ENCODE measurements at regions not wholly inside any gene's neighbourhood (a gene's known extent, or its start where the extent isn't known, plus 50 kb on each side); places are given as distances from the start of the nearest gene placed in this dataset.

DNA sequence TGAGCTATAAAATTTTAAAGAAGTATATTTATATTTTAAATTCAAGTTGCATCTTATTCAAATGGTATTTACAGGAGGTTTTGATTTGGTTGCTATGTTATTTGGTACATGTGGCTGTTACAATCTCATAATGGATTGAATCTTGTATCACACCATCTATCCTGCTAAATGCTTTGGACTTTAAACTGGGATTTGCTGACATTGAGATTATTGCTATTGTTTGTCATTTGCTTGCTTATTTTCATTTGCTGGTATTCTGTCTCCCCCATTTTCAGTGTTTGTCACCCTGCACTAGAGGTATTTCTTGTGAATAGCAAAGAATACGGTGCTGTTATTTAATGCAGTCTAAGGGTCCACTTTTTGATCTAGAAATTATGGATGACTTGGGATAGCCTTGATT lies 171.1 kb downstream of the SH2D4B start:
- ATAC-seq (no peak), DNase-seq (no peak)
- H3K27me3 ChIP-seq: peaks cover 0 to 3% (median 0%) of the 10 kb centered on the region in 9 donors
- H3K9me3 ChIP-seq: peaks cover 0 to 3% (median 0%) of the 10 kb centered on the region in 12 donors
- no peak for TF ChIP-seq POLR2A (IDR thresholded peaks at IDR 0.05)
- TF ChIP-seq, protein P1, sequence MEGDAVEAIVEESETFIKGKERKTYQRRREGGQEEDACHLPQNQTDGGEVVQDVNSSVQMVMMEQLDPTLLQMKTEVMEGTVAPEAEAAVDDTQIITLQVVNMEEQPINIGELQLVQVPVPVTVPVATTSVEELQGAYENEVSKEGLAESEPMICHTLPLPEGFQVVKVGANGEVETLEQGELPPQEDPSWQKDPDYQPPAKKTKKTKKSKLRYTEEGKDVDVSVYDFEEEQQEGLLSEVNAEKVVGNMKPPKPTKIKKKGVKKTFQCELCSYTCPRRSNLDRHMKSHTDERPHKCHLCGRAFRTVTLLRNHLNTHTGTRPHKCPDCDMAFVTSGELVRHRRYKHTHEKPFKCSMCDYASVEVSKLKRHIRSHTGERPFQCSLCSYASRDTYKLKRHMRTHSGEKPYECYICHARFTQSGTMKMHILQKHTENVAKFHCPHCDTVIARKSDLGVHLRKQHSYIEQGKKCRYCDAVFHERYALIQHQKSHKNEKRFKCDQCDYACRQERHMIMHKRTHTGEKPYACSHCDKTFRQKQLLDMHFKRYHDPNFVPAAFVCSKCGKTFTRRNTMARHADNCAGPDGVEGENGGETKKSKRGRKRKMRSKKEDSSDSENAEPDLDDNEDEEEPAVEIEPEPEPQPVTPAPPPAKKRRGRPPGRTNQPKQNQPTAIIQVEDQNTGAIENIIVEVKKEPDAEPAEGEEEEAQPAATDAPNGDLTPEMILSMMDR (IDR thresholded peaks at IDR 0.05): no peak
- intact Hi-C loops (cut with DNase I): loop anchor here in 1 of 10 donors (10.0 kb wide), 1 partner anchor 306 kb away; no protein-coding TSS in a partner anchor
- H3K4me1 ChIP-seq: no peaks in the 10 kb centered on the region
- H3K36me3 ChIP-seq: no peaks in the 10 kb centered on the region
- 84 to 93% (median 87%) methylated on average over 1 of the region's 1 CpG for WGBS, 4 donors
- no peak overlapping the region for H3K27ac ChIP-seq
- H3K4me3 ChIP-seq: no peak overlapping the region

DNA sequence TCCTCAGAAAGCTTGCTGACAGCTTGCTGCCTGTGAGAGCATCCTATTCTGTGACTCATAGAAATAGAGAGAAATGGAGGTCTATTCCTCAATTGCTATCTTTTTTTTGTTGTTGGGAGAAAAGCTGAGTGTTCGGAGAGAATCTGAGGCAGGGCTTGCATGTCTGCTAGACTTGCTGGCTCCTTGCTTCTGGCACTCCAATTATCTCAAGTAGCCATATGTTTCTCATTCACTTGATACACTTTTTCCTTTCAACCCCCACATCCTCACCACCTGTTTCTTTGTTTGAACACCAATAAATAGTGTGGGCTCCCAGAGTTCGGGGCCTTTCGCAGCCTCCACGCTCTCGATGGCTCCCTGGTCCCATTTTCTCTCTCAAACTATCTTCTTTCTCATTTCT lies 172.2 kb downstream of the SH2D4B start:
- ATAC-seq (no peak), DNase-seq (no peak)
- intact Hi-C loops (cut with DNase I): loop anchor here in 1 of 10 donors (10.0 kb wide), 1 partner anchor 305 kb away; no protein-coding TSS in a partner anchor
- Histone ChIP-seq H3K27ac (no peak overlapping the region), H3K9me3 (peaks cover 0 to 3% (median 0%) of the 10 kb centered on the region in 12 donors), H3K36me3 (no peaks in the 10 kb centered on the region), H3K4me1 (no peaks in the 10 kb centered on the region), H3K4me3 (no peak overlapping the region), H3K27me3 (peaks cover 0 to 3% (median 0%) of the 10 kb centered on the region in 9 donors)
- 60 to 73% (median 67%) methylated on average over 5 of the region's 5 CpGs for WGBS, 4 donors
- no peak for TF ChIP-seq POLR2A (IDR thresholded peaks at IDR 0.05)
- TF ChIP-seq, protein P1 (IDR thresholded peaks at IDR 0.05): no peak

DNA sequence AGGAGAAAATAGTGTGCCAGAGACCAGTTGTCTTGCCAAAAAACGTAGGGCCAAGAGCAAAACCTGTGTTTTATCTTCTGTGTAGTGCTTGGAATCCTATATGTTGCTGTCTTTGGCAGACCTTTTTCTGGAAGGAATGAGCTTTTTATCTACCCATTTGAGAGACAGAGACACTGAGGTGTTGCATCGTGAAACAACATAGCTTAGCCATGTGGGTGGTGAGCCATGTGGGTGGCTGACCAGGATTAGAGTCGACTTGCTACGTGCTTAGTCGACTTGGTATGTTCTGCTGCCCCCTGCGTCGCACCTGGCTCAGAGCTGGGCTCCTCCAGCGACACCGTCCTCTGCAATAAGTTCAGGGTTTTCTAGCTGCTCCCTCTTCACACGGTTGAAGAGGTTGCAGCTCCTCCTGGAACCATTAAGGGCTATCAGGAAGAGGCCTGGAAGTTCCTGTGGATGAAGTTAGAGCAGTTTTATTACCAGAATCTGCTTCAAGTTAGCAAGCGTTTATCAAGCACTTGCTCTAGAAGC lies 175.8 kb downstream of the SH2D4B start:
- Histone ChIP-seq H3K36me3 (no peaks in the 10 kb centered on the region), H3K4me3 (no peak overlapping the region), H3K27ac (no peak overlapping the region), H3K4me1 (no peaks in the 10 kb centered on the region), H3K27me3 (peaks cover 0 to 3% (median 0%) of the 10 kb centered on the region in 9 donors), H3K9me3 (no peaks in the 10 kb centered on the region)
- intact Hi-C loops (cut with DNase I): no loop called here
- ATAC-seq (no peak), DNase-seq (no peak)
- TF ChIP-seq, protein P1 (IDR thresholded peaks at IDR 0.05): no peak
- TF ChIP-seq POLR2A (IDR thresholded peaks at IDR 0.05): no peak
- WGBS, 4 donors: 77 to 82% (median 78%) methylated on average over 11 of the region's 11 CpGs

DNA sequence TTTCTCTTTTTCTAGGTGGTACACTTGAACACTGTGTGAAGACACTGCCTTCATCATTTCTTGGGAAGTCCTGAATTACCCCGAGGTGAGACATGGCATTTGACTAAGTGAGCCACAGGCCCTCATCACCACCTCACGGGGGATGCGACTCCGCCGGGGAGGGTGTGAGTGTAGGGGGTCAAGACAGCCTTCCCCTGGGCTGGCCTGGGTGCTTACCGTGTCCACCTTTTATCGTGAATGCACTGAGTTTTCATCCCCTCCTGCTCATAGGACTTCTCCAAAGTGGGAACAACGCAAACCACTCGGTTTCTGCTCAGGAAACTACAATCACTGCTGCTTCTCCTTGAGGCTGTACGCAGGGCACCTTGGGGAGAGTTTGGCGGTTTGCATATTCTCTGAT lies 176.9 kb downstream of the SH2D4B start:
- Histone ChIP-seq H3K36me3 (no peaks in the 10 kb centered on the region), H3K27ac (no peak overlapping the region), H3K4me3 (no peak overlapping the region), H3K27me3 (peaks cover 0 to 3% (median 0%) of the 10 kb centered on the region in 9 donors), H3K4me1 (no peaks in the 10 kb centered on the region), H3K9me3 (no peaks in the 10 kb centered on the region)
- DNase-seq: no peak
- TF ChIP-seq, protein P1 (IDR thresholded peaks at IDR 0.05): no peak
- no peak for TF ChIP-seq POLR2A (IDR thresholded peaks at IDR 0.05)
- intact Hi-C loops (cut with DNase I): no loop called here
- 86 to 93% (median 88%) methylated on average over 11 of the region's 11 CpGs for WGBS, 4 donors
- no peak for ATAC-seq
